ENCODE measurements at regions not wholly inside any gene's neighbourhood (a gene's known extent, or its start where the extent isn't known, plus 50 kb on each side); places are given as distances from the start of the nearest gene placed in this dataset.

DNA sequence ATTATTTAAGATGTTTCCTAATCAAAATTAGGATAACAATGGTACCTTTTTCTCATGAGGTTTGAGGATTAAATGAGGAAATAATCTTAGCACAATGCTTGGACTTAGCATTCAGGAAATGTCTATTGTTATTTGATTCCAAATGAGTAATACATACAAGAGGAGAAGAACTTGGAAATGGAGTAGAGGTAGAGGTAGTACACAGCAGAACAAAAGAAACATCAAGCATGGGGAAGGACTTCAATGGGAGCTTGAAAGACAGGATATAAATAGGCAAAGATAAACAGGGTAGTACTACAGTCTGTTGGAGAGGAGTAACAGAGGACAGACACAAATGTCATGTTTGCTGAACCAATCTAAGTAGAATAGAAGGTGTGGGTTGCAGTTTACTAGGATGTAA lies 59.5 kb upstream of the RGS2 start:
- H3K9me2 ChIP-seq (ENCODE audit: insufficient read depth): no peaks in the 10 kb centered on the region
- peaks cover under 1% of the 10 kb centered on the region for H3K27me3 Mint-ChIP-seq (ENCODE audit: insufficient read depth, low read depth, poor library complexity)
- H3K79me2 ChIP-seq (replicated peaks; ENCODE audit: insufficient read depth): no peaks in the 10 kb centered on the region
- no peaks in the 10 kb centered on the region for H3F3A ChIP-seq (replicated peaks; ENCODE audit: low read depth)
- no peaks in the 10 kb centered on the region for H3K4me1 ChIP-seq (ENCODE audit: insufficient read depth)
- no peaks in the 10 kb centered on the region for H4K20me1 ChIP-seq (replicated peaks; ENCODE audit: insufficient read depth)
- H3K4me2 ChIP-seq: peak overlapping the region; percentile 14; the same call in 1 of the 2 replicates
- no peaks in the 10 kb centered on the region for H3K27me3 ChIP-seq (ENCODE audit: insufficient read depth)
- H2AFZ ChIP-seq: peak overlapping the region; percentile 34; the same call in 1 of the 2 replicates
- no peak overlapping the region for H3K4me3 Mint-ChIP-seq
- H3K27ac Mint-ChIP-seq: no peak overlapping the region
- TF ChIP-seq EZH2 (IDR thresholded peaks at IDR 0.05; ENCODE audit: low read depth, unreplicated experiment): no peak
- TF ChIP-seq STAT1 (IDR thresholded peaks at IDR 0.05; ENCODE audit: unreplicated experiment): no peak
- TF ChIP-seq, protein P1, sequence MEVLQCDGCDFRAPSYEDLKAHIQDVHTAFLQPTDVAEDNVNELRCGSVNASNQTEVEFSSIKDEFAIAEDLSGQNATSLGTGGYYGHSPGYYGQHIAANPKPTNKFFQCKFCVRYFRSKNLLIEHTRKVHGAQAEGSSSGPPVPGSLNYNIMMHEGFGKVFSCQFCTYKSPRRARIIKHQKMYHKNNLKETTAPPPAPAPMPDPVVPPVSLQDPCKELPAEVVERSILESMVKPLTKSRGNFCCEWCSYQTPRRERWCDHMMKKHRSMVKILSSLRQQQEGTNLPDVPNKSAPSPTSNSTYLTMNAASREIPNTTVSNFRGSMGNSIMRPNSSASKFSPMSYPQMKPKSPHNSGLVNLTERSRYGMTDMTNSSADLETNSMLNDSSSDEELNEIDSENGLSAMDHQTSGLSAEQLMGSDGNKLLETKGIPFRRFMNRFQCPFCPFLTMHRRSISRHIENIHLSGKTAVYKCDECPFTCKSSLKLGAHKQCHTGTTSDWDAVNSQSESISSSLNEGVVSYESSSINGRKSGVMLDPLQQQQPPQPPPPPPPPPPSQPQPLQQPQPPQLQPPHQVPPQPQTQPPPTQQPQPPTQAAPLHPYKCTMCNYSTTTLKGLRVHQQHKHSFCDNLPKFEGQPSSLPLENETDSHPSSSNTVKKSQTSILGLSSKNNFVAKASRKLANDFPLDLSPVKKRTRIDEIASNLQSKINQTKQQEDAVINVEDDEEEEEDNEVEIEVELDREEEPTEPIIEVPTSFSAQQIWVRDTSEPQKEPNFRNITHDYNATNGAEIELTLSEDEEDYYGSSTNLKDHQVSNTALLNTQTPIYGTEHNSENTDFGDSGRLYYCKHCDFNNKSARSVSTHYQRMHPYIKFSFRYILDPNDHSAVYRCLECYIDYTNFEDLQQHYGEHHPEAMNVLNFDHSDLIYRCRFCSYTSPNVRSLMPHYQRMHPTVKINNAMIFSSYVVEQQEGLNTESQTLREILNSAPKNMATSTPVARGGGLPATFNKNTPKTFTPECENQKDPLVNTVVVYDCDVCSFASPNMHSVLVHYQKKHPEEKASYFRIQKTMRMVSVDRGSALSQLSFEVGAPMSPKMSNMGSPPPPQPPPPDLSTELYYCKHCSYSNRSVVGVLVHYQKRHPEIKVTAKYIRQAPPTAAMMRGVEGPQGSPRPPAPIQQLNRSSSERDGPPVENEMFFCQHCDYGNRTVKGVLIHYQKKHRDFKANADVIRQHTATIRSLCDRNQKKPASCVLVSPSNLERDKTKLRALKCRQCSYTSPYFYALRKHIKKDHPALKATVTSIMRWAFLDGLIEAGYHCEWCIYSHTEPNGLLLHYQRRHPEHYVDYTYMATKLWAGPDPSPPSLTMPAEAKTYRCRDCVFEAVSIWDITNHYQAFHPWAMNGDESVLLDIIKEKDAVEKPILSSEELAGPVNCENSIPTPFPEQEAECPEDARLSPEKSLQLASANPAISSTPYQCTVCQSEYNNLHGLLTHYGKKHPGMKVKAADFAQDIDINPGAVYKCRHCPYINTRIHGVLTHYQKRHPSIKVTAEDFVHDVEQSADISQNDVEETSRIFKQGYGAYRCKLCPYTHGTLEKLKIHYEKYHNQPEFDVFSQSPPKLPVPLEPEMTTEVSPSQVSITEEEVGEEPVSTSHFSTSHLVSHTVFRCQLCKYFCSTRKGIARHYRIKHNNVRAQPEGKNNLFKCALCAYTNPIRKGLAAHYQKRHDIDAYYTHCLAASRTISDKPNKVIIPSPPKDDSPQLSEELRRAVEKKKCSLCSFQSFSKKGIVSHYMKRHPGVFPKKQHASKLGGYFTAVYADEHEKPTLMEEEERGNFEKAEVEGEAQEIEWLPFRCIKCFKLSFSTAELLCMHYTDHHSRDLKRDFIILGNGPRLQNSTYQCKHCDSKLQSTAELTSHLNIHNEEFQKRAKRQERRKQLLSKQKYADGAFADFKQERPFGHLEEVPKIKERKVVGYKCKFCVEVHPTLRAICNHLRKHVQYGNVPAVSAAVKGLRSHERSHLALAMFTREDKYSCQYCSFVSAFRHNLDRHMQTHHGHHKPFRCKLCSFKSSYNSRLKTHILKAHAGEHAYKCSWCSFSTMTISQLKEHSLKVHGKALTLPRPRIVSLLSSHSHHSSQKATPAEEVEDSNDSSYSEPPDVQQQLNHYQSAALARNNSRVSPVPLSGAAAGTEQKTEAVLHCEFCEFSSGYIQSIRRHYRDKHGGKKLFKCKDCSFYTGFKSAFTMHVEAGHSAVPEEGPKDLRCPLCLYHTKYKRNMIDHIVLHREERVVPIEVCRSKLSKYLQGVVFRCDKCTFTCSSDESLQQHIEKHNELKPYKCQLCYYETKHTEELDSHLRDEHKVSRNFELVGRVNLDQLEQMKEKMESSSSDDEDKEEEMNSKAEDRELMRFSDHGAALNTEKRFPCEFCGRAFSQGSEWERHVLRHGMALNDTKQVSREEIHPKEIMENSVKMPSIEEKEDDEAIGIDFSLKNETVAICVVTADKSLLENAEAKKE (CRISPR knock-in tag; IDR thresholded peaks at IDR 0.05): no peak
- peak; percentile 54; the same call in 1 of the 2 replicates for TF ChIP-seq NANOG (IDR thresholded peaks at IDR 0.05; ENCODE audit: borderline replicate concordance)
- H3K36me3 Mint-ChIP-seq (ENCODE audit: low read depth): no peaks in the 10 kb centered on the region; the same call in 2 of the 3 replicates
- H3K27ac ChIP-seq (ENCODE audit: low read depth): no peak overlapping the region
- H3K36me3 ChIP-seq (ENCODE audit: insufficient read depth): no peaks in the 10 kb centered on the region
- DNase-seq (ENCODE audit: low spot score) (no peak), ATAC-seq (no peak)
- peaks cover 12% of the 10 kb centered on the region; the same call in 1 of the 3 replicates for H3K9me3 Mint-ChIP-seq
- H3K4me1 Mint-ChIP-seq: peaks cover 7% of the 10 kb centered on the region; the same call in 2 of the 3 replicates
- H3K4me3 ChIP-seq: no peak overlapping the region

DNA sequence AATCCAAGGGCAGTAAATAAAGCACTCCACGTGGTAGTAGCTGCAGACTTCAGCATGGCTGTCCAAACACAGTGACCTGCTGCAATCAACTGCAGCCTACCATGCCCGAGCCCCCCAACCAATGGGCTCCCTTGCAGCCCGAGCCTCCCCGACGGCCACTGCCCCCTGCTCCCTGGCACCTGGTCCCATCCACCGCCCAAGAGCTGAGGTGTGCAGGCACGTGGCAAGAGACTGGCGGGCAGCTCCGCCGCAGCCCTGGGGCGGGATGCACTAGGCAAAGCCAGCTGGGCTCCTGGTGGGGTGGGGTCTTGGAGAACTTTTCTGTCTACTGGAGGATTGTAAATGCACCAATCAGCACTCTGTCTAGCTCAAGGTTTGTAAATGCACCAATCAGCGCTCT lies 57.6 kb upstream of the RGS2 start:
- H3K27me3 ChIP-seq (ENCODE audit: insufficient read depth): no peaks in the 10 kb centered on the region
- Mint-ChIP-seq H3K4me1 (peaks cover 10% of the 10 kb centered on the region; the same call in 2 of the 3 replicates), H3K9me3 (peaks cover 12% of the 10 kb centered on the region; the same call in 1 of the 3 replicates), H3K4me3 (no peak overlapping the region), H3K27ac (no peak overlapping the region), H3K36me3 (ENCODE audit: low read depth) (no peaks in the 10 kb centered on the region; the same call in 2 of the 3 replicates), H3K27me3 (ENCODE audit: insufficient read depth, low read depth, poor library complexity) (peaks cover 2% of the 10 kb centered on the region)
- no peaks in the 10 kb centered on the region for H3K79me2 ChIP-seq (replicated peaks; ENCODE audit: insufficient read depth)
- ATAC-seq (no peak), DNase-seq (ENCODE audit: low spot score) (no peak)
- no peaks in the 10 kb centered on the region for H3F3A ChIP-seq (replicated peaks; ENCODE audit: low read depth)
- H3K4me1 ChIP-seq (ENCODE audit: insufficient read depth): no peaks in the 10 kb centered on the region
- H3K27ac ChIP-seq (ENCODE audit: low read depth): no peak overlapping the region
- no peaks in the 10 kb centered on the region for H3K9me2 ChIP-seq (ENCODE audit: insufficient read depth)
- H4K20me1 ChIP-seq (replicated peaks; ENCODE audit: insufficient read depth): no peaks in the 10 kb centered on the region
- no peak overlapping the region for H3K4me2 ChIP-seq
- no peaks in the 10 kb centered on the region for H3K36me3 ChIP-seq (ENCODE audit: insufficient read depth)
- H2AFZ ChIP-seq: no peak overlapping the region
- no peak overlapping the region for H3K4me3 ChIP-seq
- TF ChIP-seq POLR2AphosphoS5 (IDR thresholded peaks at IDR 0.05; ENCODE audit: low read depth) (no peak), ZNF114 (CRISPR knock-in tag; IDR thresholded peaks at IDR 0.05) (no peak), EZH2 (IDR thresholded peaks at IDR 0.05; ENCODE audit: low read depth, unreplicated experiment) (no peak)
- TF ChIP-seq, protein P2, sequence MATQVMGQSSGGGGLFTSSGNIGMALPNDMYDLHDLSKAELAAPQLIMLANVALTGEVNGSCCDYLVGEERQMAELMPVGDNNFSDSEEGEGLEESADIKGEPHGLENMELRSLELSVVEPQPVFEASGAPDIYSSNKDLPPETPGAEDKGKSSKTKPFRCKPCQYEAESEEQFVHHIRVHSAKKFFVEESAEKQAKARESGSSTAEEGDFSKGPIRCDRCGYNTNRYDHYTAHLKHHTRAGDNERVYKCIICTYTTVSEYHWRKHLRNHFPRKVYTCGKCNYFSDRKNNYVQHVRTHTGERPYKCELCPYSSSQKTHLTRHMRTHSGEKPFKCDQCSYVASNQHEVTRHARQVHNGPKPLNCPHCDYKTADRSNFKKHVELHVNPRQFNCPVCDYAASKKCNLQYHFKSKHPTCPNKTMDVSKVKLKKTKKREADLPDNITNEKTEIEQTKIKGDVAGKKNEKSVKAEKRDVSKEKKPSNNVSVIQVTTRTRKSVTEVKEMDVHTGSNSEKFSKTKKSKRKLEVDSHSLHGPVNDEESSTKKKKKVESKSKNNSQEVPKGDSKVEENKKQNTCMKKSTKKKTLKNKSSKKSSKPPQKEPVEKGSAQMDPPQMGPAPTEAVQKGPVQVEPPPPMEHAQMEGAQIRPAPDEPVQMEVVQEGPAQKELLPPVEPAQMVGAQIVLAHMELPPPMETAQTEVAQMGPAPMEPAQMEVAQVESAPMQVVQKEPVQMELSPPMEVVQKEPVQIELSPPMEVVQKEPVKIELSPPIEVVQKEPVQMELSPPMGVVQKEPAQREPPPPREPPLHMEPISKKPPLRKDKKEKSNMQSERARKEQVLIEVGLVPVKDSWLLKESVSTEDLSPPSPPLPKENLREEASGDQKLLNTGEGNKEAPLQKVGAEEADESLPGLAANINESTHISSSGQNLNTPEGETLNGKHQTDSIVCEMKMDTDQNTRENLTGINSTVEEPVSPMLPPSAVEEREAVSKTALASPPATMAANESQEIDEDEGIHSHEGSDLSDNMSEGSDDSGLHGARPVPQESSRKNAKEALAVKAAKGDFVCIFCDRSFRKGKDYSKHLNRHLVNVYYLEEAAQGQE (IDR thresholded peaks at IDR 0.05; ENCODE audit: unreplicated experiment): no peak
- TF ChIP-seq, protein P3, sequence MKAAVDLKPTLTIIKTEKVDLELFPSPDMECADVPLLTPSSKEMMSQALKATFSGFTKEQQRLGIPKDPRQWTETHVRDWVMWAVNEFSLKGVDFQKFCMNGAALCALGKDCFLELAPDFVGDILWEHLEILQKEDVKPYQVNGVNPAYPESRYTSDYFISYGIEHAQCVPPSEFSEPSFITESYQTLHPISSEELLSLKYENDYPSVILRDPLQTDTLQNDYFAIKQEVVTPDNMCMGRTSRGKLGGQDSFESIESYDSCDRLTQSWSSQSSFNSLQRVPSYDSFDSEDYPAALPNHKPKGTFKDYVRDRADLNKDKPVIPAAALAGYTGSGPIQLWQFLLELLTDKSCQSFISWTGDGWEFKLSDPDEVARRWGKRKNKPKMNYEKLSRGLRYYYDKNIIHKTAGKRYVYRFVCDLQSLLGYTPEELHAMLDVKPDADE (IDR thresholded peaks at IDR 0.05): no peak

Data from GM23338 (cell line).